GM18517 (cell line): ENCODE measurements at regions not wholly inside any gene's neighbourhood (a gene's known extent, or its start where the extent isn't known, plus 50 kb on each side); places are given as distances from the start of the nearest gene placed in this dataset.

Experiments
- ATAC-seq: cut with Tn5 transposase; IDR thresholded peaks from one replicate; pipeline ENCODE4 v1.9.1; 2021; ENCODE audit warnings: mild to moderate bottlenecking, moderate library complexity; ENCODE audit not compliant: unreplicated experiment

GRCh38 chr7:33725111-33726025 lies 180.0 kb upstream of the BMPER start:
- ATAC-seq, result no peak

- ATAC-seq, result no peak
Measured at GRCh38 chr7:33726582-33726981, 178.8 kb upstream of the BMPER start.

- ATAC-seq, result no peak
Measured at GRCh38 chr7:33727315-33727714, 178.0 kb upstream of the BMPER start.

GRCh38 chr7:33728873-33729551 lies 176.3 kb upstream of the BMPER start:
- ATAC-seq, result no peak

GRCh38 chr7:33729726-33730125 lies 175.6 kb upstream of the BMPER start:
- no peak for ATAC-seq

GRCh38 chr7:33730958-33731357 lies 174.4 kb upstream of the BMPER start:
- no peak for ATAC-seq

GRCh38 chr7:33731912-33732311 lies 173.4 kb upstream of the BMPER start:
- no peak for ATAC-seq

GRCh38 chr7:33732462-33732861 lies 172.9 kb upstream of the BMPER start:
- ATAC-seq, result no peak

GRCh38 chr7:33733870-33734650 lies 171.3 kb upstream of the BMPER start:
- ATAC-seq, result no peak

GRCh38 chr7:33735403-33735802 lies 169.9 kb upstream of the BMPER start:
- no peak for ATAC-seq

GRCh38 chr7:33736521-33737221 lies 168.7 kb upstream of the BMPER start:
- ATAC-seq, result no peak

GRCh38 chr7:33738260-33738935 lies 166.9 kb upstream of the BMPER start:
- no peak for ATAC-seq

GRCh38 chr7:33739286-33739685 lies 166.1 kb upstream of the BMPER start:
- ATAC-seq, result no peak

- no peak for ATAC-seq
Measured at GRCh38 chr7:33742521-33742920, 162.8 kb upstream of the BMPER start.

GRCh38 chr7:33742999-33743587 lies 162.2 kb upstream of the BMPER start:
- no peak for ATAC-seq

- ATAC-seq, result no peak
Measured at GRCh38 chr7:33743594-33743993, 161.7 kb upstream of the BMPER start.

- ATAC-seq, result no peak
Measured at GRCh38 chr7:33744293-33745075, 160.9 kb upstream of the BMPER start.

- no peak for ATAC-seq
Measured at GRCh38 chr7:33745934-33746333, 159.4 kb upstream of the BMPER start.

GRCh38 chr7:33748793-33749192 lies 156.5 kb upstream of the BMPER start:
- no peak for ATAC-seq
